Esophagus squamous epithelium (tissue), 4 donors: ENCODE measurements at regions not wholly inside any gene's neighbourhood (a gene's known extent, or its start where the extent isn't known, plus 50 kb on each side); places are given as distances from the start of the nearest gene placed in this dataset.

Source experiments
- CTCF ChIP-seq, 6 experiments: fragments of 450-650 bp in 4 of 6; fragments of 200-600 bp in 2 of 6; sonication (generic) in 2 of 6; IDR thresholded peaks; one replicate each; pipeline ENCODE4 v1.5.1; 2016 to 2019; ENCODE audit warnings: antibody characterized with exemption in 6 of 6, mild to moderate bottlenecking in 4 of 6, moderate library complexity in 4 of 6
- POLR2A ChIP-seq, 4 donors: fragments of 450-650 bp; IDR thresholded peaks; one replicate each; pipeline ENCODE4 v1.6.1; 2017; ENCODE audit warnings: antibody characterized with exemption in 4 of 4, mild to moderate bottlenecking in 4 of 4, moderate library complexity in 3 of 4

GRCh38 chr14:44756554-44756953 lies 205.2 kb downstream of the KLHL28 start:
- TF ChIP-seq CTCF (IDR thresholded peaks at IDR 0.05) (no peak), POLR2A (IDR thresholded peaks at IDR 0.05) (no peak)
